OCI-LY3 (cell line): ENCODE measurements at regions not wholly inside any gene's neighbourhood (a gene's known extent, or its start where the extent isn't known, plus 50 kb on each side); places are given as distances from the start of the nearest gene placed in this dataset.

Source experiments
- H2AFZ ChIP-seq: fragments of 200-600, 300-600 bp; shearing (Covaris generic); 2 replicates; pipeline ENCODE4 v1.6.0; 2014; ENCODE audit warnings: antibody characterized with exemption, low read depth, low read length
- H3K27ac ChIP-seq: fragments of 200-600, 300-600 bp; sonication (generic); 2 replicates; pipeline ENCODE4 v1.5.1; 2014; ENCODE audit warnings: mild to moderate bottlenecking, low read length, moderate library complexity, mixed read lengths
- H3K27me3 ChIP-seq: fragments of 200-600, 300-600 bp; sonication (generic); 2 replicates; pipeline ENCODE4 v1.6.1; 2014; ENCODE audit warnings: low read depth, low read length, mixed read lengths
- H3K36me3 ChIP-seq: fragments of 200-600, 300-600 bp; sonication (generic); replicated peaks from 2 replicates; pipeline ENCODE3; 2014; ENCODE audit warnings: low read depth, low read length, mixed read lengths
- H3K4me1 ChIP-seq: fragments of 300-600, 200-600 bp; sonication (generic); 2 replicates; pipeline ENCODE4 v1.6.1; 2014; ENCODE audit warnings: low read length, mixed read lengths
- H3K4me2 ChIP-seq: fragments of 200-600, 300-600 bp; sonication (generic); 2 replicates; pipeline ENCODE4 v1.6.1; 2014; ENCODE audit warnings: low read length, mixed read lengths
- H3K4me3 ChIP-seq: fragments of 300-600, 200-600 bp; sonication (generic); 2 replicates; pipeline ENCODE4 v1.5.1; 2014; ENCODE audit warnings: antibody characterized with exemption, mild to moderate bottlenecking, low read length, moderate library complexity
- H3K79me2 ChIP-seq: fragments of 300-600, 200-600 bp; shearing (Covaris generic); 2 replicates; pipeline ENCODE4 v1.6.1; 2014; ENCODE audit warnings: mild to moderate bottlenecking, low read length, mixed read lengths
- H3K9ac ChIP-seq: fragments of 300-600, 200-600 bp; shearing (Covaris generic); 2 replicates; pipeline ENCODE4 v1.6.0; 2014; ENCODE audit warnings: mild to moderate bottlenecking, low read length, moderate library complexity
- H3K9me3 ChIP-seq: fragments of 200-600, 300-600 bp; shearing (Covaris generic); 2 replicates; pipeline ENCODE4 v1.6.1; 2014; ENCODE audit warnings: low read length, mixed read lengths; ENCODE audit not compliant: insufficient read depth
- H4K20me1 ChIP-seq: fragments of 200-600, 300-600 bp; sonication (generic); 2 replicates; pipeline ENCODE4 v1.6.1; 2016; ENCODE audit warnings: low read length, mixed read lengths; ENCODE audit not compliant: insufficient read depth
- CTCF ChIP-seq: fragments of 200-600, 300-600 bp; sonication (generic); IDR thresholded peaks from 2 replicates; pipeline ENCODE4 v1.5.1; 2014; ENCODE audit warnings: antibody characterized with exemption, low read length, low read depth
- EZH2phosphoT487 ChIP-seq: fragments of 200-600 bp; shearing (Covaris generic); IDR thresholded peaks from 2 replicates; pipeline ENCODE4 v1.6.1; 2018; ENCODE audit warnings: antibody characterized with exemption, mixed run types, low read depth

GRCh38 chr15:36109943-36110658 lies 469.3 kb upstream of the CDIN1 start:
- Histone ChIP-seq H3K36me3 (no peaks in the 10 kb centered on the region), H2AFZ (no peak overlapping the region), H3K9ac (no peak overlapping the region), H3K4me2 (no peak overlapping the region), H3K9me3 (no peaks in the 10 kb centered on the region), H3K4me3 (no peak overlapping the region), H3K27me3 (no peaks in the 10 kb centered on the region), H3K79me2 (no peaks in the 10 kb centered on the region), H4K20me1 (no peaks in the 10 kb centered on the region), H3K4me1 (no peaks in the 10 kb centered on the region), H3K27ac (no peak overlapping the region)
- no peak for TF ChIP-seq EZH2phosphoT487
- no peak for TF ChIP-seq CTCF

GRCh38 chr15:36110659-36110993 lies 468.8 kb upstream of the CDIN1 start:
- H2AFZ ChIP-seq = no peak overlapping the region
- no peaks in the 10 kb centered on the region for H3K36me3 ChIP-seq
- TF ChIP-seq EZH2phosphoT487 (no peak), CTCF (no peak)
- no peak overlapping the region for H3K4me3 ChIP-seq
- no peak overlapping the region for H3K4me2 ChIP-seq
- H3K79me2 ChIP-seq = no peaks in the 10 kb centered on the region
- H3K9ac ChIP-seq = no peak overlapping the region
- H3K27me3 ChIP-seq = no peaks in the 10 kb centered on the region
- no peaks in the 10 kb centered on the region for H3K9me3 ChIP-seq
- no peak overlapping the region for H3K27ac ChIP-seq
- H4K20me1 ChIP-seq = no peaks in the 10 kb centered on the region
- H3K4me1 ChIP-seq = no peaks in the 10 kb centered on the region

GRCh38 chr15:36117296-36117787 lies 462.1 kb upstream of the CDIN1 start:
- Histone ChIP-seq H4K20me1 (no peaks in the 10 kb centered on the region), H3K9ac (no peak overlapping the region), H3K27ac (no peak overlapping the region), H3K4me2 (no peak overlapping the region), H3K9me3 (no peaks in the 10 kb centered on the region), H3K27me3 (no peaks in the 10 kb centered on the region), H3K36me3 (no peaks in the 10 kb centered on the region), H2AFZ (no peak overlapping the region), H3K79me2 (no peaks in the 10 kb centered on the region), H3K4me3 (no peak overlapping the region), H3K4me1 (no peaks in the 10 kb centered on the region)
- no peak for TF ChIP-seq CTCF
- TF ChIP-seq EZH2phosphoT487 = no peak

GRCh38 chr15:36126194-36126593 lies 453.2 kb upstream of the CDIN1 start:
- no peak overlapping the region for H2AFZ ChIP-seq
- H3K4me2 ChIP-seq = no peak overlapping the region
- no peak overlapping the region for H3K4me3 ChIP-seq

More at GRCh38 chr15:36126194-36126593, 453.2 kb upstream of the CDIN1 start:
- Histone ChIP-seq H3K4me1 (no peaks in the 10 kb centered on the region), H4K20me1 (no peaks in the 10 kb centered on the region), H3K36me3 (no peaks in the 10 kb centered on the region), H3K27ac (no peak overlapping the region), H3K9me3 (no peaks in the 10 kb centered on the region), H3K9ac (no peak overlapping the region), H3K79me2 (no peaks in the 10 kb centered on the region), H3K27me3 (no peaks in the 10 kb centered on the region)
- TF ChIP-seq CTCF (no peak), EZH2phosphoT487 (no peak)
